Stimulated activated naive CD8-positive, alpha-beta T cell treated with anti-CD3 and anti-CD28 coated beads, Interleukin-15, Interleukin-2, amounts not matched to agents 100 ng/mL and 50 ng/mL, for 24 hours (primary cell): ENCODE measurements at regions not wholly inside any gene's neighbourhood (a gene's known extent, or its start where the extent isn't known, plus 50 kb on each side); places are given as distances from the start of the nearest gene placed in this dataset.

ENCODE experiments used
- H3K27ac Mint-ChIP-seq: one replicate; pipeline ENCODE4 v1.8.0; 2021; ENCODE audit warnings: mild to moderate bottlenecking, mixed read lengths
- H3K27me3 Mint-ChIP-seq: one replicate; pipeline ENCODE4 v1.8.0; 2021; ENCODE audit warnings: mixed read lengths
- H3K36me3 Mint-ChIP-seq: one replicate; pipeline ENCODE4 v1.8.0; 2021; ENCODE audit warnings: low read depth, mixed read lengths
- H3K4me1 Mint-ChIP-seq: one replicate; pipeline ENCODE4 v1.8.0; 2021; ENCODE audit warnings: low read depth, mixed read lengths
- H3K4me3 Mint-ChIP-seq: one replicate; pipeline ENCODE4 v1.8.0; 2021; ENCODE audit warnings: mild to moderate bottlenecking, mixed read lengths
- H3K9me3 Mint-ChIP-seq: one replicate; pipeline ENCODE4 v1.8.0; 2021; ENCODE audit warnings: mixed read lengths

- H3K36me3 Mint-ChIP-seq, result no peaks in the 10 kb centered on the region
- H3K4me1 Mint-ChIP-seq, result no peaks in the 10 kb centered on the region
- no peaks in the 10 kb centered on the region for H3K27me3 Mint-ChIP-seq
- H3K9me3 Mint-ChIP-seq, result no peaks in the 10 kb centered on the region
- no peak overlapping the region for H3K27ac Mint-ChIP-seq
- H3K4me3 Mint-ChIP-seq, result no peak overlapping the region
These were observed 96.8 kb downstream of the OR2K2 start for GRCh38 chr9:111232997-111233790.

- H3K4me1 Mint-ChIP-seq, result no peaks in the 10 kb centered on the region
- no peak overlapping the region for H3K27ac Mint-ChIP-seq
- H3K9me3 Mint-ChIP-seq, result no peaks in the 10 kb centered on the region
- no peaks in the 10 kb centered on the region for H3K36me3 Mint-ChIP-seq
- no peaks in the 10 kb centered on the region for H3K27me3 Mint-ChIP-seq
- no peak overlapping the region for H3K4me3 Mint-ChIP-seq
These were observed 98.0 kb downstream of the OR2K2 start for GRCh38 chr9:111231801-111232580.

- Mint-ChIP-seq H3K4me1 (no peaks in the 10 kb centered on the region), H3K4me3 (no peak overlapping the region), H3K27ac (no peak overlapping the region), H3K36me3 (no peaks in the 10 kb centered on the region), H3K27me3 (no peaks in the 10 kb centered on the region), H3K9me3 (peaks cover 4% of the 10 kb centered on the region)
These were observed 107.3 kb downstream of the OR2K2 start for GRCh38 chr9:111222757-111223156.

GRCh38 chr9:111212874-111213273, 117.2 kb downstream of the OR2K2 start:
- H3K27me3 Mint-ChIP-seq, result no peaks in the 10 kb centered on the region
- H3K27ac Mint-ChIP-seq, result no peak overlapping the region
- H3K4me3 Mint-ChIP-seq, result no peak overlapping the region
- no peaks in the 10 kb centered on the region for H3K4me1 Mint-ChIP-seq
- H3K36me3 Mint-ChIP-seq, result no peaks in the 10 kb centered on the region
- peaks cover 20% of the 10 kb centered on the region for H3K9me3 Mint-ChIP-seq

- Mint-ChIP-seq H3K27ac (no peak overlapping the region), H3K4me1 (no peaks in the 10 kb centered on the region), H3K36me3 (no peaks in the 10 kb centered on the region), H3K27me3 (peaks cover 17% of the 10 kb centered on the region), H3K4me3 (no peak overlapping the region), H3K9me3 (peaks cover 33% of the 10 kb centered on the region)
These were observed 131.1 kb downstream of the OR2K2 start for GRCh38 chr9:111198936-111199335.

GRCh38 chr9:111197256-111197655, 132.8 kb downstream of the OR2K2 start:
- Mint-ChIP-seq H3K27ac (no peak overlapping the region), H3K4me3 (no peak overlapping the region), H3K4me1 (no peaks in the 10 kb centered on the region), H3K9me3 (peaks cover 19% of the 10 kb centered on the region), H3K36me3 (no peaks in the 10 kb centered on the region), H3K27me3 (peaks cover 19% of the 10 kb centered on the region)

GRCh38 chr9:111195766-111196165, 134.3 kb downstream of the OR2K2 start:
- H3K36me3 Mint-ChIP-seq, result no peaks in the 10 kb centered on the region
- no peak overlapping the region for H3K27ac Mint-ChIP-seq
- no peak overlapping the region for H3K4me3 Mint-ChIP-seq
- H3K9me3 Mint-ChIP-seq, result peaks cover 19% of the 10 kb centered on the region
- H3K4me1 Mint-ChIP-seq, result no peaks in the 10 kb centered on the region
- H3K27me3 Mint-ChIP-seq, result peaks cover 19% of the 10 kb centered on the region

GRCh38 chr9:111193095-111193494, 136.9 kb downstream of the OR2K2 start:
- Mint-ChIP-seq H3K36me3 (no peaks in the 10 kb centered on the region), H3K4me1 (no peaks in the 10 kb centered on the region), H3K27me3 (peaks cover 16% of the 10 kb centered on the region), H3K27ac (no peak overlapping the region), H3K4me3 (no peak overlapping the region), H3K9me3 (peaks cover 6% of the 10 kb centered on the region)

- peaks cover 3% of the 10 kb centered on the region for H3K9me3 Mint-ChIP-seq
- no peak overlapping the region for H3K4me3 Mint-ChIP-seq
- peaks cover 15% of the 10 kb centered on the region for H3K27me3 Mint-ChIP-seq
- no peak overlapping the region for H3K27ac Mint-ChIP-seq
- no peaks in the 10 kb centered on the region for H3K4me1 Mint-ChIP-seq
- no peaks in the 10 kb centered on the region for H3K36me3 Mint-ChIP-seq
These were observed 137.4 kb downstream of the OR2K2 start for GRCh38 chr9:111192650-111193049.

GRCh38 chr9:111190347-111190746, 139.7 kb downstream of the OR2K2 start:
- Mint-ChIP-seq H3K36me3 (no peaks in the 10 kb centered on the region), H3K27me3 (peaks cover 12% of the 10 kb centered on the region), H3K4me1 (no peaks in the 10 kb centered on the region)

GRCh38 chr9:111187376-111187775, 142.6 kb downstream of the OR2K2 start:
- H3K9me3 Mint-ChIP-seq, result peaks cover 3% of the 10 kb centered on the region
- H3K36me3 Mint-ChIP-seq, result no peaks in the 10 kb centered on the region
- H3K4me3 Mint-ChIP-seq, result no peak overlapping the region
- no peaks in the 10 kb centered on the region for H3K4me1 Mint-ChIP-seq
- no peaks in the 10 kb centered on the region for H3K27me3 Mint-ChIP-seq
- no peak overlapping the region for H3K27ac Mint-ChIP-seq

More at GRCh38 chr9:111190347-111190746, 139.7 kb downstream of the OR2K2 start:
- Mint-ChIP-seq H3K27ac (no peak overlapping the region), H3K4me3 (no peak overlapping the region), H3K9me3 (peaks cover 3% of the 10 kb centered on the region)

GRCh38 chr9:111186021-111186530, 143.9 kb downstream of the OR2K2 start:
- Mint-ChIP-seq H3K27me3 (no peaks in the 10 kb centered on the region), H3K4me1 (no peaks in the 10 kb centered on the region), H3K4me3 (no peak overlapping the region), H3K36me3 (no peaks in the 10 kb centered on the region), H3K27ac (no peak overlapping the region), H3K9me3 (peaks cover 6% of the 10 kb centered on the region)

GRCh38 chr9:111180811-111181210, 142.5 kb upstream of the LPAR1 start:
- no peaks in the 10 kb centered on the region for H3K27me3 Mint-ChIP-seq
- no peak overlapping the region for H3K27ac Mint-ChIP-seq
- H3K9me3 Mint-ChIP-seq, result peaks cover 6% of the 10 kb centered on the region
- H3K36me3 Mint-ChIP-seq, result no peaks in the 10 kb centered on the region
- H3K4me3 Mint-ChIP-seq, result no peak overlapping the region
- no peaks in the 10 kb centered on the region for H3K4me1 Mint-ChIP-seq

GRCh38 chr9:111179577-111179976, 141.3 kb upstream of the LPAR1 start:
- peaks cover 6% of the 10 kb centered on the region for H3K9me3 Mint-ChIP-seq
- H3K27ac Mint-ChIP-seq, result no peak overlapping the region

GRCh38 chr9:111178331-111179055, 140.2 kb upstream of the LPAR1 start:
- H3K4me3 Mint-ChIP-seq, result no peak overlapping the region

More at GRCh38 chr9:111179577-111179976, 141.3 kb upstream of the LPAR1 start:
- H3K4me3 Mint-ChIP-seq, result no peak overlapping the region
- no peaks in the 10 kb centered on the region for H3K36me3 Mint-ChIP-seq
- no peaks in the 10 kb centered on the region for H3K27me3 Mint-ChIP-seq
- no peaks in the 10 kb centered on the region for H3K4me1 Mint-ChIP-seq

More at GRCh38 chr9:111178331-111179055, 140.2 kb upstream of the LPAR1 start:
- Mint-ChIP-seq H3K9me3 (peaks cover 6% of the 10 kb centered on the region), H3K4me1 (no peaks in the 10 kb centered on the region), H3K36me3 (no peaks in the 10 kb centered on the region), H3K27me3 (no peaks in the 10 kb centered on the region), H3K27ac (no peak overlapping the region)
